ENCODE measurements at regions not wholly inside any gene's neighbourhood (a gene's known extent, or its start where the extent isn't known, plus 50 kb on each side); places are given as distances from the start of the nearest gene placed in this dataset.
"Not testable (repeated sequence)": the region's sequence is repeated elsewhere in the genome, so short reads cannot be mapped to it uniquely, and the experiment has no call there.

DNA sequence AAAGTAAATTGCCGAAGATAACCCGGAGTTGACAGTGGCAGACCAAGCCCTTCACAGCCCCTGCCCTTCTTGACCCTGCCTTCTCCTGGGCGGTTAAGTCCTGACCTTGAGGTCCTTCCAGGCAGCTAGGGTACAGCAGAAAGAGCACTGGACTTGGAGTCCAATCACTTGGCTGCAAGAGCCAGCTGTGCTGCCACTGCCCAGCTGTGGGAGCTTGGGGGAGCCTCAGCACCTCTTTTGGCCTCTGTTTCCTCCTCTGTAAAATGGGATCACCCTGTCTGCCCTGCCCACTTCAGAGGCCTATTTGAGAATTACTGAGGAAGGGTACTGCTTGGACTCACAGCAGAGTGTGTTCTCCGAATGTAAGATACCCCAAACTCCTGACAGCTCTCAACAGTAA, 66.2 kb upstream of the SMAD6 start:
- DNase-seq, result no peak

DNA sequence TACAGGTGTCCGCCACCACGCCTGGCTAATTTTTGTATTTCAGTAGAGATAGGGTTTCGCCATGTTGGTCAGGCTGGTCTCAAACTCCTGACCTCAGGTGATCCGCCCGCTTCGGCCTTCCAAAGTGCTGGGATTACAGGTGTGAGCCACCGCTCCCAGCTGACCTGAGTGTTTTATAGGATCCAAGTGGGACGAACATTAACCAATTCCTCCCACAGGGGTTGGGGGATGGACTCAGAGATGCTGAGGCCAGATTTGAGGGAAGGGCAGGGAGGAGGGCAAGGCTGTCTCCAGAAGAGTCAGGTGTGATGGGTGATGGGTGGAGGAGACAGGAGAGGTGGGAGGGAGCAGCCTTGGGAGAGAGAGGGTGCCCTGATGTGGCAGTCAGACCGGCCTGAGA, 65.0 kb upstream of the SMAD6 start:
- not testable (repeated sequence) for DNase-seq

DNA sequence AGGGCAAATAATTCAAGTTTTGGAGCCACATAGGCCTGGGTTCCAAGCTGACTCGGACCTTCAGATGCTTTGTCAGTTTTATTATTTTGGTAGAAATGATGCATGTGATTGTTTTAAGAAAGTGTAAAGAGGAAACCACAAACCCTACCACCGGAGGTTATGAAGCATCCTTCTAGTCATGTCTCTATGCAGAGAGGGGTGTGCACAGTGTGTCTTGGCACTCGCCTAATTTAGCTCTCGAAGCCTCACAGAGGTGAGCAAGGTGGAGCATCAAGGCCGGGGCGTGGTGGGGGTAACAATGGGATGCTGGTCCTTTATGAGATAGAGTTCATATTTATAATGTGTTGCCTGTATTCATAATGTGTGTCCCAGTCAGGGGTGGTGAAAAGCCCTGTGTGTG, 63.7 kb upstream of the SMAD6 start:
- DNase-seq, result no peak

DNA sequence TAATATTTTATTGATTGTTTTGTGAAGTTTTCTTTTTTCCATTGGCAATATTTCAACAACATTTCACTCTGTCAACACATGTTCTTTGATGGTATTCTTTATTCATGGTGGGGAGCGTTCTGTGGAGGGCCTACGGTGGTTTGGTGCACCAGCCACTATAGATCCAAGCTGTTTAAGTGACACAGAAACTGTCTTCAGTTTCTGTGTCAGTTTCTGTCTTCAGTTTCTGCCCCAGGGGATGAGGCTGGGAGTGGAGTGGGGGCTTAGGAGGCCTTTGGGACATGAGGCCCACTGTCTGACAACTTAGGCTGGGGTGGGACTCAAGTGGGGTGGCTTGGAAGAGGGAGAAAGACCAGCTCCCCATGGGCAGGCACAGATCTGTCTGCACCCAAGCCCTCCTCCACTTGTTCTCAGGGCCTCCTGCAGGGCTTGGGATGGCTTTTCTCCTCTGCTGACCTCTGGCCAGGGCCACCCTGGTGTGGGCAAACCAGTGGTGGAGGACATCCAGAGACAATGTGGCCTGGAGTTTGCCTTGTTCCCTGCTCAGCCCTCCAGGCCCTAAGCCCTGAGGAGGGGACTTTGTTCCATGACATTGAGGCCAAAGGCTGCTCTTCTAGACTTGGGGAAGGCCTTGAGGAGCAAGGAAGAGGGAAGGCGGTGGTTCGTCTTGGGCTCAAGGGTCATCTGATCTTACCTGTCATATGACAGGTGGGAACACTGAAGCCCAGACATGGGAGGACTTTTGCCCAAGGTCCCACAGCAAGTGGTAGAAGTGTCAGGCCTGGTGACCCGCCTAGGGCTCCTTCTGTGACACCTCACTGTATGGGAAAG, 60.3 kb upstream of the SMAD6 start:
- no peak for DNase-seq

DNA sequence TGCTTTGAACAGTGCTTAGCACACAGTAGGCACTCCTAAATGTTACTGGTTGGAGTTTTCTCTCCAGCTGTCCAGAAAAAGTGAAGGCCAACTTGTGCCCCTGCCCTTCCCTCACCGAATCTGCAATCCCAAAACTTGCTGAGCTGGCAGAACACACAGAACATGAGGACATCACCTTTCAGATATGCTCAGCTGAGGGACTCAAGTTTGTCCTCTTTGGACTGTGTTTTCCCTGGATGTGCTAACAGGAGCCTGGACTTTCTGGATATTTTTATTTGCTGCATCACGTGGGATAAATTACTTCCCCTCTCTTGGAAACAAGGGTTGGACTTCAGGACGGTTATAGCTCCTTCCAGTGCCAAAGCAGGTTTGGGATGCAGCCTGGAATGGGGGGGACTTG, 59.5 kb upstream of the SMAD6 start:
- DNase-seq, result no peak

DNA sequence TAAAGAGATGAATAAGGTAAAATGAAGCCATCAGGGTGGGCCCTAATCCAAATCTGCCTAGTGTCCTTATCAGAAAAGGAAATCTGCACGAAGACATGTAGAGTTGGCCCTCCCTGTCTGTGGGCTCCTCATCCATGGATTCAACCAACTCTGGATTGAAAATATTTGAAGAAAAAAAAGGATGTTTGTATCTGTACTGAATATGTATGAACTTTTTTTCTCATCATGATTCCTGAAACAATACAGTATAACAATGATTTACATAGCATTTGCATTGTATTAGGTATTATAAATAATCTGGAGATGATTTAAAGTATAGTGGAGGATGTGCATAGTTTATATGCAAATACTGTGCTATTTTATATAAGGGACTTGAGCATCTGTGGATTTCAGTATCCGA, 59.0 kb upstream of the SMAD6 start:
- DNase-seq, result no peak

DNA sequence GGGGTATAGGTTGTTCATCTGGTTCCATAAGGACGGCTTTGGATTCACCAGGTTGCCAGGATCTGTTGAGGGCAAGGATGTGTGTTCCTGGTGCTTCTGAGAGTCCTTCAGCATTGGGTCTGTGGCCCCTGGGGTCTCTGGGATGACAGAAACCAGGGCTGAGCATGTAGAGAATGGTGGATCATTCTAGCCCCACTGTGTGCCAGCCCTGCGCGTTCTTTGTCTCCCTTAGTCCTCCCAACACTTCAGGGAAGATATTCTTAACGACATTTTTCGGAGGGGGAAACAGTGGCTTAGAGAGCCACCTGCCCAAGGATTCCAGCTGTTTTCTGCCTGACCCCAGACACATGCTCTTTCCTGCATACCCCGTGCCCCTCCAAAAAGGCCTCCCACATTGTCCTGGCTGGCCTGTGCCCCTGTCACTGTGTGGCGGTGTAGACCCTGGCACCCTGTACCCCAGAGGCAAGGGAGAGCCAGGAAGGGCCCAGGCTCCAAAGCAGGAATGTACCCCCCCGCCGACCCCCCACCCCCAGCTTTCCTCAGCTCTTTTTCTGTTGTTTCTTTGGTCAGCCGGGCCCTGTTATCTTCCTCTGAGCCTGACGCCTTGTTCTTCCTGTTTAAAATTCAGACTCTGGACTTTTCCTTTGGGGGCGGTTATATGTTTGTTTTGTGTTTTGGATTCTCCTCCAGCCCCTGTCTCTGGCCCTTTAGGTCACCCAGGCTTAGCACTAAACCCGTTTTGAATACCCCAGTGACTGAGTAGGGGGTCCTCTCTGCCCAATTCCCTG, 57.8 kb upstream of the SMAD6 start:
- no peak for DNase-seq

DNA sequence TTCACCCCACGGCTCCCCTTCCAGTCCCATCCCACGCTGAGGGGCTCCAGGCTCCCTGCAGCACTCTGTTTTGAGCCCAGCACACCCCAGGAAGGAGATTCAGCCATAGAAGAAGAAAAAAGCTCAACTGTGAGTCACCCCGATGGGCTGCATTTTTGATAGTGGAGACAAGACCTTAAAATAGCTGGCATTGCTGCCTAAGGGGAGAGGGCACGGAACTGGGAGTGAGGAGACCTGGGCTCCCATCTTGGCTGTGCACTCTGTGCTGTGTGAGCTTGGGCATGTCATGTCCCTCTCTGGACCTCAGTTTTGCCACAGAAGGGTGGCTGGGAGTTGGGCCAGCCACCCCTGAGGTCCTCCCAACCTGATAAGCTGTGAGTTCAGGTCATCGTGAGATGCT, 57.2 kb upstream of the SMAD6 start:
- no peak for DNase-seq

DNA sequence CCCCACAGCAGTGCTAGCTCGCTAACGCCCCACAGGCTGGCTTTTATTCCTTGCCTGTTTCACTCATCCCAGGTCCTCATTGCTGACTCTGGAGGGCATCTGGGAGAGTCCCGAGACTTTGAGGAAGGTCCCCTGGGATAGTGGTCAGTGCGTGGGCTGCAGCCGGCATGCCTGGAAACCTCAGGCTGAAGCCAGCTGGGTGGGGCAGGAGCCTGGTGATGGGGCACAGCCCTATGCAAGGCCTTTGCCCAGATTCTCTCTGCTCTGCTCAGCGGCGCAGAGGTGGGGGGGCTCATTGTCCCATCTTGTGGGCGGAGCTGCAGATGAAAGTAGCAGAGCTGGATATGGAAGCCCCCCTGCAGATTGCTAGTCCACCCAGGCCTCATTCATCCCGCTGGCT, 55.7 kb upstream of the SMAD6 start:
- DNase-seq, result no peak

DNA sequence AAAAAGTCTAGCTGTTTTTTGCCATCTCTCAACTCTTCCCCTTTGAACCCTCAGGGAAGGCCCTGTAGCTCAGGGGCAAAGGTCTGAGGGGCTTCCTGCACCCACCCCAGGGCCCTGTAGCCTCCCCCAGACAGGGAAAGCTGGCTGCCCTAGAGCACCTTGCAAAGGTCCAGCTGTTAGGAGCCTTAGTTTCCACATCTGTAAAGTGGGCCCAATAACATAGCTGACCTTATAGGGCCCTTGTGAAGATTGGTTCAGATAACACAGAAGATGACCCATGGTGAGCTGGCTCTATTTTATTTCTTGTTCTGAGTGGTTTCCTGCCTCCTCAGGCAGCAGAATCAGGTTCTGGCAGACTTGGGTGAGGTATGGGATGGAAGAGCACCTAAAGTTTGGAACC, 55.2 kb upstream of the SMAD6 start:
- DNase-seq, result no peak

DNA sequence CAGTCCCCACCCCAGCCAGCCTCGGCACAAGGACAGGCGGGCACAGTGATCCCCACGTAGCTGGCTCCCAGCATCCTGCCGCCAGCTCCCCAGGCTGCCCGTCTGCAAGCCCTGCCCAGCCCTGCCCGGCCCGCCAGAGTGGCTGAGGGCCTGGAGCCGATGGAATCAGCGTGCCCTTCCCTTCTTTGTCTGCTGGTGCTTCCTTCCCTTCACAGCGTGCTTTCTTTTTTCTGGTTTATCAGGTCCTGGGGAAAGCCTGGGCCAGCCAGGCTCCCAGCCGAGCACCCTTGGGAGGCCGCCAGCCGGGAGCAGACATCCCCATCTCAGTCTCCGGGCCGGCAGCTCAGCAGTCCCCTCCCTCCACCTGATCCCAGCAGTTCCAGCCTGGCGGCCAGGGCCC, 54.7 kb upstream of the SMAD6 start:
- DNase-seq, result no peak

DNA sequence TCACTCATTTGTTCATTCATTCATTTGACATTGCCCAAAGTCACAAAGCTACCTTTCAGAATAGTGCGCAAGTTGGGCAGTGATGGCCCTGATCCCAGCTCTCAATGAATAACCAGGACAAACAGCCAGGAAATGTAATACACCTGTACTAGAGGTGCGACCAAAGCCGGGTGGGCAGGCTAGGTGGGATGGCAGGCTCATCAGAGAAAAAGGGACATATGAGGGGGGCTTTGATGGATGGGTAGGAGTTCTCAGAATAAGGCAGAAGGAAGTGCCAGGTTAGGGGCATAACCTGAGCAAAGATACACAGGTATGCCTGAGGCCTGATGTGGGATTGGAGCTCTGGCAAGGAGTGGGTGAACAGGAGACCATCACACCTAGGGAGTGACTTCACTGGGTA, 53.4 kb upstream of the SMAD6 start:
- no peak for DNase-seq

DNA sequence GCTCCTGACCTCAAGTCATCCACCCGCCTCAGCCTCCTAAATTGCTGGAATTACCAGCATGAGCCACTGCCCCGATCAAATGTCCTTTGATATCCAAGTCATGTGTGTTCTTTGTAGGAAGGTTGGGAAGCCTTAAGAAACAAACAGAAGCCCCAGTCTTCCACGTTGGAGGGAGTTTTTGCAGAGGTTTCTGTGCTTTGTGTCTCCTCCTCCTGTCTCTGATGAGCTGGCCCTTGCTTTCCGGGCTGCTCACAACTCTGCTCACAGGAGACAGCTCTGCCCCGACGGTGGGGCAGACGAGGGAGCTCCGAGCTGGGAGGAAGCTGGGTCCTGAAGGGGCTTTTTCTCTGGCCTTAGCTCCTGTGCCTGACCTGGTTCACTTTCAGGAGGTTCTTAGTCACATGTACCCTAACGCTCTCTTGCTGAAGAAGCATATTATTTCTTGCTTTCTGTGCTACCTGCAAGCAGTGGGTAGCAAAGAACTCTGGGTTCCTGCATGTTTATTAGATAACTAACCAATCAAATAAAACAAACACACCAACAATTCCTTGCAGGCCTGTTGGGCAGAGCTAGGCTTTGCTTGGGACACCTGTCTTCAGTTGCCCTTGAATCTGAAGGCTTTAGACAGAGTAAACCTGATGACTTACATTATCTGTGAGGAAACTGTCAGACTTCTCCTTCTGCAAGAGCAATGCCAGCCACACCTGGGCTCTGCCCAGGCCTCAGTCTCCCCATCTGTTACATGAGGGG, 52.6 kb upstream of the SMAD6 start:
- no peak for DNase-seq

DNA sequence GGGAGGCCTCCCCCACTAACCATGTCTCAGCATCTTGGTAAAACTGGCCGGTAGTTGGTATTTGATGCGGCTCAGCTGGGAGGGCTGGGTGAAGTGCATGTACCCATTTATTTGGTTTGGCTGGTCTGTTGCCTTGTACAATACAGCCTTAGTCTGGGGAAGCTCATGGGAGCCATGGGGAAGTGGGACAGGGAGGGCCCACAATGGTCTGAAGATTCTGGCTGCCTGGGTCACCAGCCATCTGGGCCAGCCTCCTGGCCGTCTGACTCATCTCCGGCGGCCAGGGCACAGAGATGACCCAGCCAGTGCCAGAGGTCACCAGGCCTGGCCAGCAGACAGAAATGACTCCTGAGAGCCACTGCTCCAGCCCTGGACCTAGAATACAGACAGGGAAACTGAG, 51.6 kb upstream of the SMAD6 start:
- no peak for DNase-seq

DNA sequence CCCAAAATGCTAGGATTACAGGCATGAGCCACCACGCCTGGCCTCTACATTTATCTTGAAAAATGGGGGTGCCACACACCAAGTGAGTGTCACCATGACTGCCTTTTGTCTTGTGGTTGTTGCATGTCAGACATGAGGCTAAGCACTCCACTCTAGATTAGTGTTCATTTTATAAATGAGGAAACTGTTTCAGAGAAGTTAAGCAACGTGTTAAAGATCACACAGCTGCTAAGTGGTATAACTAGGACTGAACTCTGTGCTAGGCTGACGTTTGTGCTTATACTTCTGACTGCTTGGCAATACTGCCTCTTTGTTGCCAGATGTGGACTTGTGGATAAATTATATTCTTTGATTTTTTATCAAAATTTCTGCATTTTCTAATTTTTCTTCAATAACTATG, 50.8 kb upstream of the SMAD6 start:
- DNase-seq, result no peak

DNA sequence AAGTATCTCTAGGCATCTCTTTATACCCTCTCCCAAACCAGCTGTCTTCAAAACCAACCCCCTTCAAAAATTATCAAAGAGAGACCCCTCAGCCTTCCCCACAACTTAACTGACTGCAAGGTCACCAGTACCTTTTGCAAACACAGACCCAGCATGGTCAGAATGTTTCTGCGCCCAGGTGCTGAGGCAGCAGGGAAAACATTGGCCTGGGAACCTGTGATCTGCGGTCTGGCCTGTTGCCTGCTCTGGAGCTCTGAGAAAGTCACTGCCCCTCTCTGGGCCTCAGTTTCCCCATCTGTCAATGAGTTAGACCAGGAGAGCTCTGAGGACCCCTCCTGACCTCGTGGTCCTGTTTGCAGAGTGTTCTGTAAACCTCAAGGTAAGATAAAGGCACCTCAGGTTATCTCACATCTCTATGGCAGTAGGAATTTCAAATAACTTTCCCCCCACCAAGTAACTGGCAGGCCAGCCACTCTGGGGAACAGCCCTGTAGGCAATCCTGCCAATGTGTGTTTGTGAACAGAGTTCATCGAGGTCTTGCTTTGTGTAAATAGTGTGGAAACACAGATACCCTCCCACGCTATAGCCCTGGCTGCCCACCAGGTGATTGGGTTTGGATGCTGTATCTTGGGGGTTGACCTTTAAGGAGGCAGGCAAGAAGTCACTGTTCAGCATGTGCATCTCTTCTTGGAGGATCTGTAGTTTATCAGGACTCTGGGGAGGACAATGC, 50.0 kb upstream of the SMAD6 start:
- no peak for DNase-seq
